A673 (cell line): ENCODE measurements at regions not wholly inside any gene's neighbourhood (a gene's known extent, or its start where the extent isn't known, plus 50 kb on each side); places are given as distances from the start of the nearest gene placed in this dataset.

Experiments
- EZH2 ChIP-seq: fragments of 200-600 bp; sonication (generic); IDR thresholded peaks from 2 replicates; pipeline ENCODE4 v1.6.1; 2017; ENCODE audit warnings: borderline replicate concordance, low read depth, mild to moderate bottlenecking, mixed read lengths, antibody characterized with exemption, low read length; ENCODE audit not compliant: poor library complexity, severe bottlenecking
- TF ChIP-seq, protein P1 (sequence below): fragments of 300-800, 200-600 bp; sonication (generic); conservative IDR thresholded peaks from 2 replicates; pipeline ENCODE4 v1.5.1; 2017; ENCODE audit warnings: low read depth, mild to moderate bottlenecking, antibody characterized with exemption, low read length, moderate library complexity, mixed read lengths

DNA sequence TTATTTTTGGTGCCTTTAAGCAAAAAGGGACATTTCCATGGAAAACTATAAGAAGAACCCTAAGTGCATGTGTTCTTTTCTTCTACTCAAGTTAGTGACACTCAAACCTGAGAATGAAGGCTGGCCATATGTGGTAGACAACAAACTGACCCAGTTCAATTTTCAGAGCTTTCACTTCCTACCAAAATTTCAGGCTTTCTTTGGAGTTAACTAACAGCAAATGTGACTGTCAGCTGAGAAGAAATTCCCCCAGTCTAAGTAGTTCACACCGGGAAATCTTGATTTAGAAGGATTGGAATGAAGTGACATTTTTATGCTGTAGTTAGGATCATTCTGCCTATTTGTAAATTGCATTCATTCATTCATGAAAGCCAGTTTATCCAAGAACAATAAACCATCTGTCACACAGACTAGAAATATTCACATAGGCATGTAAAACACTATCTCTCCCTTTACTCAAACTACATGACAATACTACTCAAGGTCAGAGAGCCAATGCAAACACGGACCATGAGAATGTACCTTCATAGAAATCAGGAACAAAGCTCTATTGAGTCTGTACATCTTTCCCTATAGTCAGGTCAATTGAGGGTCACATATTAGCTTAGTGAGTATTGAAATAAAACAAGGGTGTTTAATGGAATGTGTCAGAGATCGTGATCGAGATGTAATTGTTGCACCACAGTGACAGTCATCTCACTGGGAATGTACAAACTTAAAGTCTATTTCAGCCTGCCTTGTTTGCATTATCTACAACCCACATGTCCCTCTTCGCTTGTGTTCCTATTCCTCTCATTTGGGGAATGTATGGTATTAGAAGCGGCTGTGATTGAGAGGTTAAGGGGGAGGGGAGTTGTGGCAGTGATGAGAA is 113.8 kb upstream of the TGFBR2 start:
- TF ChIP-seq, protein P1, sequence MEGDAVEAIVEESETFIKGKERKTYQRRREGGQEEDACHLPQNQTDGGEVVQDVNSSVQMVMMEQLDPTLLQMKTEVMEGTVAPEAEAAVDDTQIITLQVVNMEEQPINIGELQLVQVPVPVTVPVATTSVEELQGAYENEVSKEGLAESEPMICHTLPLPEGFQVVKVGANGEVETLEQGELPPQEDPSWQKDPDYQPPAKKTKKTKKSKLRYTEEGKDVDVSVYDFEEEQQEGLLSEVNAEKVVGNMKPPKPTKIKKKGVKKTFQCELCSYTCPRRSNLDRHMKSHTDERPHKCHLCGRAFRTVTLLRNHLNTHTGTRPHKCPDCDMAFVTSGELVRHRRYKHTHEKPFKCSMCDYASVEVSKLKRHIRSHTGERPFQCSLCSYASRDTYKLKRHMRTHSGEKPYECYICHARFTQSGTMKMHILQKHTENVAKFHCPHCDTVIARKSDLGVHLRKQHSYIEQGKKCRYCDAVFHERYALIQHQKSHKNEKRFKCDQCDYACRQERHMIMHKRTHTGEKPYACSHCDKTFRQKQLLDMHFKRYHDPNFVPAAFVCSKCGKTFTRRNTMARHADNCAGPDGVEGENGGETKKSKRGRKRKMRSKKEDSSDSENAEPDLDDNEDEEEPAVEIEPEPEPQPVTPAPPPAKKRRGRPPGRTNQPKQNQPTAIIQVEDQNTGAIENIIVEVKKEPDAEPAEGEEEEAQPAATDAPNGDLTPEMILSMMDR = no peak
- no peak for TF ChIP-seq EZH2
